ENCODE measurements at regions not wholly inside any gene's neighbourhood (a gene's known extent, or its start where the extent isn't known, plus 50 kb on each side); places are given as distances from the start of the nearest gene placed in this dataset.
"Not testable (repeated sequence)": the region's sequence is repeated elsewhere in the genome, so short reads cannot be mapped to it uniquely, and the experiment has no call there.

- ChIA-PET CTCF (no interaction called here), POLR2A (no interaction called here)
- no peak for DNase-seq (ENCODE audit: extremely low spot score)
- TF ChIP-seq NFRKB (IDR thresholded peaks at IDR 0.05), result no peak
- no peak for TF ChIP-seq FOXM1 (IDR thresholded peaks at IDR 0.05; ENCODE audit: borderline replicate concordance)
- no peak for TF ChIP-seq ARNT (IDR thresholded peaks at IDR 0.05)
- no peak for TF ChIP-seq TARDBP (IDR thresholded peaks at IDR 0.05)
- no peak for TF ChIP-seq SP1 (IDR thresholded peaks at IDR 0.05)
- TF ChIP-seq CTBP1 (IDR thresholded peaks at IDR 0.05; ENCODE audit: borderline replicate concordance), result no peak
- TF ChIP-seq SUZ12 (IDR thresholded peaks at IDR 0.05), result no peak
- no peak for TF ChIP-seq L3MBTL2 (conservative IDR thresholded peaks at IDR 0.05)
- no peak for TF ChIP-seq FOXK2 (IDR thresholded peaks at IDR 0.05)
- TF ChIP-seq LEF1 (IDR thresholded peaks at IDR 0.05; ENCODE audit: borderline replicate concordance), result no peak
- no peak for TF ChIP-seq PKNOX1 (IDR thresholded peaks at IDR 0.05)
These were observed 88.0 kb upstream of the OSBPL11 start for GRCh38 chr3:125683067-125683829.

- peak; percentile 29 for DNase-seq (ENCODE audit: extremely low spot score)
- CTCF ChIA-PET, result no interaction called here
- TF ChIP-seq CTBP1 (IDR thresholded peaks at IDR 0.05; ENCODE audit: borderline replicate concordance) (no peak), TARDBP (IDR thresholded peaks at IDR 0.05) (no peak), FOXK2 (IDR thresholded peaks at IDR 0.05) (no peak), FOXM1 (IDR thresholded peaks at IDR 0.05; ENCODE audit: borderline replicate concordance) (no peak), LEF1 (IDR thresholded peaks at IDR 0.05; ENCODE audit: borderline replicate concordance) (no peak), ELF4 (IDR thresholded peaks at IDR 0.05) (no peak), ARNT (IDR thresholded peaks at IDR 0.05) (no peak), SUZ12 (IDR thresholded peaks at IDR 0.05) (no peak), NFRKB (IDR thresholded peaks at IDR 0.05) (no peak)
- POLR2A ChIA-PET, result no interaction called here
These were observed 88.9 kb upstream of the OSBPL11 start for GRCh38 chr3:125684199-125684598.

GRCh38 chr3:125685741-125686140, 90.4 kb upstream of the OSBPL11 start:
- CTCF ChIA-PET; POLR2A ChIA-PET; DNase-seq (ENCODE audit: extremely low spot score): not testable (repeated sequence)

DNA sequence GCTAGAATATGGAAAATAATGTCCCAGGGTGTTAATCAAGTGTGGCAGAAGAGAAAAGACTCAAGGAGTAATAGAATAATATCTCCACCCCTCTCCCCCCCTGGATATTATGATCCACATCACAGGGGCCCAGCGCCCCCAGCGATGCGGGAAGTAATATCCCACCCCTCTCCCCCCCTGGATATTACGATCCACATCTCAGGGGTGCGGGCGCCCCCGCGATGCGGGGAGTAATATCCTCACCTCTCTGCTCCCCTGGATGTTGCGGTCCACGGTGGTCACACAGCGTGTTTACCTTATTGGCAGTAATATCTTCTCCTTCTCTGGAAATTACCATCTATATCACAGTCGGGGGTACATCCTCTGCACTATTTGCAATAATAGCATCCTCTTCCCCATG, 97.1 kb upstream of the OSBPL11 start:
- POLR2A ChIA-PET, result no interaction called here

DNA sequence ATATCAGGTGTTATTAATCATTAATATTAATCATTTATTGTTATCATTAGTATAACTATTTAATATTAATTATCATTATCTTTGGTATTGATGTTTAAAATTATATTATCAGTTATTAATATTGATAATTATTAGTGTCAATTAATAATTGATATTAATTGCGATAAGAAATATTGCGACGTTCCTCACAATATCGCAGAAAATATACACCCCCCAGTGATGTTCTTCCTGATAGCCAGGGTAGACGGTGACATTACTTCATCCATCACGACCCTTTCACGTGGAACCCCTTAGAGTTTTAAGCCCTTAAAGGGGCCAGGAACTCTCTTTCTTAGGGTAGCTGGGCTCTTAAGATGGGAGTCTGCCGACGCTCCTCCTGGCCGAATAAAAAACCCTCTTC, 98.6 kb upstream of the OSBPL11 start:
- ChIA-PET CTCF (no interaction called here), POLR2A (no interaction called here)
- DNase-seq (ENCODE audit: extremely low spot score), result no peak
- no peak for TF ChIP-seq TARDBP (IDR thresholded peaks at IDR 0.05)
- no peak for TF ChIP-seq HDGF (IDR thresholded peaks at IDR 0.05; ENCODE audit: borderline replicate concordance)
- no peak for TF ChIP-seq FOXM1 (IDR thresholded peaks at IDR 0.05; ENCODE audit: borderline replicate concordance)
- TF ChIP-seq ARNT (IDR thresholded peaks at IDR 0.05), result no peak
- TF ChIP-seq FOXA1 (IDR thresholded peaks at IDR 0.05), result no peak
- TF ChIP-seq ELF4 (IDR thresholded peaks at IDR 0.05), result no peak
- TF ChIP-seq BHLHE40 (IDR thresholded peaks at IDR 0.05; ENCODE audit: borderline replicate concordance), result no peak

More for the DNA sequence above, 97.1 kb upstream of the OSBPL11 start:
- no peak for DNase-seq (ENCODE audit: extremely low spot score)
- CTCF ChIA-PET, result no interaction called here
- no peak for TF ChIP-seq ELF4 (IDR thresholded peaks at IDR 0.05)
- TF ChIP-seq ZNF384 (IDR thresholded peaks at IDR 0.05), result no peak
- no peak for TF ChIP-seq BHLHE40 (IDR thresholded peaks at IDR 0.05; ENCODE audit: borderline replicate concordance)
- no peak for TF ChIP-seq LEF1 (IDR thresholded peaks at IDR 0.05; ENCODE audit: borderline replicate concordance)
- TF ChIP-seq HDGF (IDR thresholded peaks at IDR 0.05; ENCODE audit: borderline replicate concordance), result no peak
- TF ChIP-seq CTBP1 (IDR thresholded peaks at IDR 0.05; ENCODE audit: borderline replicate concordance), result no peak
- no peak for TF ChIP-seq TARDBP (IDR thresholded peaks at IDR 0.05)
- TF ChIP-seq NFRKB (IDR thresholded peaks at IDR 0.05), result no peak
- TF ChIP-seq PKNOX1 (IDR thresholded peaks at IDR 0.05), result no peak
- no peak for TF ChIP-seq L3MBTL2 (conservative IDR thresholded peaks at IDR 0.05)
- TF ChIP-seq FOXK2 (IDR thresholded peaks at IDR 0.05), result no peak
- no peak for TF ChIP-seq FOXM1 (IDR thresholded peaks at IDR 0.05; ENCODE audit: borderline replicate concordance)
- no peak for TF ChIP-seq FOXA1 (IDR thresholded peaks at IDR 0.05)
- no peak for TF ChIP-seq SUZ12 (IDR thresholded peaks at IDR 0.05)

- no peak for TF ChIP-seq BHLHE40 (IDR thresholded peaks at IDR 0.05; ENCODE audit: borderline replicate concordance)
- TF ChIP-seq LEF1 (IDR thresholded peaks at IDR 0.05; ENCODE audit: borderline replicate concordance), result no peak
- TF ChIP-seq CTBP1 (IDR thresholded peaks at IDR 0.05; ENCODE audit: borderline replicate concordance), result no peak
- TF ChIP-seq L3MBTL2 (conservative IDR thresholded peaks at IDR 0.05), result no peak
- no peak for TF ChIP-seq TARDBP (IDR thresholded peaks at IDR 0.05)
- TF ChIP-seq SP1 (IDR thresholded peaks at IDR 0.05), result no peak
- TF ChIP-seq FOXK2 (IDR thresholded peaks at IDR 0.05), result no peak
- TF ChIP-seq ELF4 (IDR thresholded peaks at IDR 0.05), result no peak
- no peak for TF ChIP-seq NFRKB (IDR thresholded peaks at IDR 0.05)
- no peak for TF ChIP-seq FOXA1 (IDR thresholded peaks at IDR 0.05)
- ChIA-PET POLR2A (no interaction called here), CTCF (no interaction called here)
- no peak for DNase-seq (ENCODE audit: extremely low spot score)
These were observed 99.5 kb upstream of the OSBPL11 start for GRCh38 chr3:125694761-125695294.

DNA sequence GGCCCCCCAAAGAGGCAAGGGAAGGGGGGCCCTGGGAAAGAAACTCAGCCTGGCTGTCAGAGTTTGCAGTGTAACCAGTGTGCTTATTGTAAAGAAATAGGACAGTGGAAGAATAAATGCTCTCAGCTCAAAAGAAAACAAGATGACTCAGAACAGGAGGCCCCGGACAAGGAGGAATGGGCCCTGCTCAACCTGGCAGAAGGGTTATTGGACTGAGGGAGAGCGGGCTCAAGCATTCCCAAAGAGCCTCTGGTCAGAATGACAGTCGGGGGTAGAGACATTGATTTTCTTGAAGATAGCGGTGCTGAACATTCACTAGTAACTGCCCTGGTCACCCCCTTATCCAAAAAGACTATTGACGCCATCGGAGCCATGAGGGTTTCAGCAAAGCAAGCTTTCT, 100.4 kb upstream of the OSBPL11 start:
- ChIA-PET POLR2A (no interaction called here), CTCF (no interaction called here)
- TF ChIP-seq L3MBTL2 (conservative IDR thresholded peaks at IDR 0.05), result no peak
- no peak for TF ChIP-seq SUZ12 (IDR thresholded peaks at IDR 0.05)
- no peak for TF ChIP-seq FOXM1 (IDR thresholded peaks at IDR 0.05; ENCODE audit: borderline replicate concordance)
- no peak for TF ChIP-seq FOXK2 (IDR thresholded peaks at IDR 0.05)
- TF ChIP-seq BHLHE40 (IDR thresholded peaks at IDR 0.05; ENCODE audit: borderline replicate concordance), result no peak
- TF ChIP-seq ELF4 (IDR thresholded peaks at IDR 0.05), result no peak
- TF ChIP-seq LEF1 (IDR thresholded peaks at IDR 0.05; ENCODE audit: borderline replicate concordance), result no peak
- no peak for TF ChIP-seq HDGF (IDR thresholded peaks at IDR 0.05; ENCODE audit: borderline replicate concordance)
- TF ChIP-seq PKNOX1 (IDR thresholded peaks at IDR 0.05), result no peak
- no peak for TF ChIP-seq CTBP1 (IDR thresholded peaks at IDR 0.05; ENCODE audit: borderline replicate concordance)
- DNase-seq (ENCODE audit: extremely low spot score), result no peak

- POLR2A ChIA-PET, result not testable (repeated sequence)
These were observed 101.8 kb upstream of the OSBPL11 start for GRCh38 chr3:125697126-125697525.

GRCh38 chr3:125697979-125698640, 102.8 kb upstream of the OSBPL11 start:
- POLR2A ChIA-PET; CTCF ChIA-PET; DNase-seq (ENCODE audit: extremely low spot score): not testable (repeated sequence)

More at GRCh38 chr3:125697126-125697525, 101.8 kb upstream of the OSBPL11 start:
- CTCF ChIA-PET; DNase-seq (ENCODE audit: extremely low spot score): not testable (repeated sequence)
